ENCODE measurements at regions not wholly inside any gene's neighbourhood (a gene's known extent, or its start where the extent isn't known, plus 50 kb on each side); places are given as distances from the start of the nearest gene placed in this dataset.

DNA sequence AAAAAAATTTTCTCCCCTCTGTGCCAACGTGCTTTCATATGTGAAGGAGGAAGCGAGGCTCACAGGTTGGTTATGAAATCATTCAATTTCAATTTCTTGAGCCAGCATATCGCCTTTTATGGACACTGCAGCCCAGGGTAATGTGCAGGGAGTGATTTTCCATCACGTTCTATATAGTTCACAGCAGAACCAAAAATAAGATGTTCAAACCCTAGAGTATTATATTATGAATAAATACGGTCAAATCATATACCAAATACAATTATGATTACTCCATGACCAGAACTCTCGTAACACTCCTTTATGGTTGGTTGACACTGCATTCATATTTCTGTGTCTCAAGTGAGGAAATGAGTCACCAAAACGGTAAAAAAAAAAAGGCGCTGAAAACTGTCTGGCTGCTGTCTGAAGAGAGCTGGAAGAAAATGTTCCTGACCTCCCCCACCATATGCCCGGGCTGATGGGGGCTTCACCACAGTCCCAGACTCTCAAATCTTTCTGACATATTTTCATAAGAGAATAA lies 75.8 kb upstream of the UBAC2 start (continued):
- TF ChIP-seq ZNF891 (CRISPR knock-in tag; IDR thresholded peaks at IDR 0.05) (no peak), ZNF841 (CRISPR knock-in tag; IDR thresholded peaks at IDR 0.05; ENCODE audit: borderline replicate concordance) (no peak)
- TF ChIP-seq, protein P1, sequence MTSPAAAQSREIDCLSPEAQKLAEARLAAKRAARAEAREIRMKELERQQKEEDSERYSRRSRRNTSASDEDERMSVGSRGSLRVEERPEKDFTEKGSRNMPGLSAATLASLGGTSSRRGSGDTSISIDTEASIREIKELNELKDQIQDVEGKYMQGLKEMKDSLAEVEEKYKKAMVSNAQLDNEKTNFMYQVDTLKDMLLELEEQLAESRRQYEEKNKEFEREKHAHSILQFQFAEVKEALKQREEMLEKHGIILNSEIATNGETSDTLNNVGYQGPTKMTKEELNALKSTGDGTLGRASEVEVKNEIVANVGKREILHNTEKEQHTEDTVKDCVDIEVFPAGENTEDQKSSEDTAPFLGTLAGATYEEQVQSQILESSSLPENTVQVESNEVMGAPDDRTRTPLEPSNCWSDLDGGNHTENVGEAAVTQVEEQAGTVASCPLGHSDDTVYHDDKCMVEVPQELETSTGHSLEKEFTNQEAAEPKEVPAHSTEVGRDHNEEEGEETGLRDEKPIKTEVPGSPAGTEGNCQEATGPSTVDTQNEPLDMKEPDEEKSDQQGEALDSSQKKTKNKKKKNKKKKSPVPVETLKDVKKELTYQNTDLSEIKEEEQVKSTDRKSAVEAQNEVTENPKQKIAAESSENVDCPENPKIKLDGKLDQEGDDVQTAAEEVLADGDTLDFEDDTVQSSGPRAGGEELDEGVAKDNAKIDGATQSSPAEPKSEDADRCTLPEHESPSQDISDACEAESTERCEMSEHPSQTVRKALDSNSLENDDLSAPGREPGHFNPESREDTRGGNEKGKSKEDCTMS (CRISPR knock-in tag; conservative IDR thresholded peaks at IDR 0.05): no peak
- TF ChIP-seq, protein P2, sequence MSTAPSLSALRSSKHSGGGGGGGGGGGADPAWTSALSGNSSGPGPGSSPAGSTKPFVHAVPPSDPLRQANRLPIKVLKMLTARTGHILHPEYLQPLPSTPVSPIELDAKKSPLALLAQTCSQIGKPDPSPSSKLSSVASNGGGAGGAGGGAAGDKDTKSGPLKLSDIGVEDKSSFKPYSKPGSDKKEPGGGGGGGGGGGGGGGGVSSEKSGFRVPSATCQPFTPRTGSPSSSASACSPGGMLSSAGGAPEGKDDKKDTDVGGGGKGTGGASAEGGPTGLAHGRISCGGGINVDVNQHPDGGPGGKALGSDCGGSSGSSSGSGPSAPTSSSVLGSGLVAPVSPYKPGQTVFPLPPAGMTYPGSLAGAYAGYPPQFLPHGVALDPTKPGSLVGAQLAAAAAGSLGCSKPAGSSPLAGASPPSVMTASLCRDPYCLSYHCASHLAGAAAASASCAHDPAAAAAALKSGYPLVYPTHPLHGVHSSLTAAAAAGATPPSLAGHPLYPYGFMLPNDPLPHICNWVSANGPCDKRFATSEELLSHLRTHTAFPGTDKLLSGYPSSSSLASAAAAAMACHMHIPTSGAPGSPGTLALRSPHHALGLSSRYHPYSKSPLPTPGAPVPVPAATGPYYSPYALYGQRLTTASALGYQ (CRISPR knock-in tag; IDR thresholded peaks at IDR 0.05): no peak

DNA sequence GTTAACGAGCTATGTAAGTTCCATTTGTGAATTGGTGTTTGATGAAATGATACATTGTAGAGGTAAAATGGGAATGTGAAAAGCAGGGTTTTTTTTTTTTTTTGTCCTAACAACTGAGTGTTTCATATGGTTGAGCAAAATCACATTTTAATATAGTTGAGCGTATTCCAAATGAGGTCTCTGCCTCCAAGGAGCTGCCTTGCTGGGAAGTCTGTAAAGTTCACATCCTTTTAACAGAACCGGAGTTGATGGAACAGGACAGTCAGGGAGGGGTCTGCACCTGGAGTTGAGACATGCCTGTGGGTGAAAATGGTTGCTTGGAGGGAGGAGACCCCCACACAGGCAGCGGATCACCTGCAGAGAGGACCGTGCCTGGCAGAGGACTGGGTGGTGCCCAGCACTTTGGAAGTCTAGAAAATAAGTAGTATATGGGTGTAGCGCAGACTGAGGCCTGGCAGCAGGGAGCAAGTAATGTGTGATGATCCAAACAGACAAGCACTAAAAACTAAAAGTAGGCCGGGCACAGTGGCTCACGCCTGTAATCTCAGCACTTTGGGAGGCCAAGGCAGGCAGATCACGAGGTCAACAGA lies 75.2 kb upstream of the UBAC2 start:
- no peak overlapping the region for H2AFZ ChIP-seq (ENCODE audit: low read length)
- no peak for FAIRE-seq
- 43% methylated on average over 9 of the region's 9 CpGs for WGBS (ENCODE audit: low lambda C conversion rate)

More for the DNA sequence above, 75.2 kb upstream of the UBAC2 start:
- H3K9ac ChIP-seq (ENCODE audit: insufficient read depth, low read depth, low read length): no peak overlapping the region
- H3K4me3 ChIP-seq (replicated peaks in 1 of 3; ENCODE audit: insufficient read depth in 1 of 3, low read depth in 2 of 3, low read length in 3 of 3): no peak overlapping the region
- no peak for DNase-seq (ENCODE audit: low spot score)
- BruUV-seq (replicated peaks): no TSS peak
- in situ Hi-C loops (cut with HindIII; ENCODE audit: extremely low pct_ligation_motif_present, low pct_unique_long_range_greater_than_20kb): no loop called here
- H3K4me2 ChIP-seq (ENCODE audit: low read depth, low read length): no peak overlapping the region
- no peaks in the 10 kb centered on the region for H3K4me1 ChIP-seq (ENCODE audit: insufficient read depth, low read length)
- no peaks in the 10 kb centered on the region for H3K36me3 ChIP-seq (replicated peaks in 1 of 2; ENCODE audit: control insufficient read depth in 1 of 2, insufficient read depth in 2 of 2, low read length in 2 of 2)
- ATAC-seq: no peak
- no peaks in the 10 kb centered on the region for H4K20me1 ChIP-seq (ENCODE audit: insufficient read depth, low read length)
- CTCF ChIA-PET (ENCODE audit: low intra/inter-chr PET ratio, low total read pairs): no interaction called here
- POLR2A ChIA-PET: no interaction called here
- H3K9me3 ChIP-seq (ENCODE audit: low read length): no peaks in the 10 kb centered on the region
- H3K27me3 ChIP-seq (ENCODE audit: control insufficient read depth in 1 of 2, insufficient read depth in 2 of 2, low read length in 2 of 2): peaks cover 0 to 14% of the 10 kb centered on the region in 2 experiments; a peak in 3 of 5 replicates
- no peaks in the 10 kb centered on the region for H3K79me2 ChIP-seq (ENCODE audit: insufficient read depth, low read length)
- TF ChIP-seq, protein P3, sequence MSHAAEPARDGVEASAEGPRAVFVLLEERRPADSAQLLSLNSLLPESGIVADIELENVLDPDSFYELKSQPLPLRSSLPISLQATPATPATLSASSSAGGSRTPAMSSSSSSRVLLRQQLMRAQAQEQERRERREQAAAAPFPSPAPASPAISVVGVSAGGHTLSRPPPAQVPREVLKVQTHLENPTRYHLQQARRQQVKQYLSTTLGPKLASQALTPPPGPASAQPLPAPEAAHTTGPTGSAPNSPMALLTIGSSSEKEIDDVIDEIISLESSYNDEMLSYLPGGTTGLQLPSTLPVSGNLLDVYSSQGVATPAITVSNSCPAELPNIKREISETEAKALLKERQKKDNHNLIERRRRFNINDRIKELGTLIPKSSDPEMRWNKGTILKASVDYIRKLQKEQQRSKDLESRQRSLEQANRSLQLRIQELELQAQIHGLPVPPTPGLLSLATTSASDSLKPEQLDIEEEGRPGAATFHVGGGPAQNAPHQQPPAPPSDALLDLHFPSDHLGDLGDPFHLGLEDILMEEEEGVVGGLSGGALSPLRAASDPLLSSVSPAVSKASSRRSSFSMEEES (CRISPR knock-in tag; IDR thresholded peaks at IDR 0.05): no peak
- no peak for TF ChIP-seq EEA1 (CRISPR knock-in tag; IDR thresholded peaks at IDR 0.05; ENCODE audit: borderline replicate concordance)
- TF ChIP-seq JUNB (CRISPR knock-in tag; IDR thresholded peaks at IDR 0.05; ENCODE audit: borderline replicate concordance): no peak
- no peak for TF ChIP-seq ZNF775 (CRISPR knock-in tag; IDR thresholded peaks at IDR 0.05; ENCODE audit: borderline replicate concordance)
- TF ChIP-seq ZNF124 (CRISPR knock-in tag; IDR thresholded peaks at IDR 0.05): no peak
- no peak for TF ChIP-seq PHF20 (CRISPR knock-in tag; IDR thresholded peaks at IDR 0.05)
- no peak for TF ChIP-seq GFI1 (CRISPR knock-in tag; IDR thresholded peaks at IDR 0.05; ENCODE audit: borderline replicate concordance)
- TF ChIP-seq RNF2 (conservative IDR thresholded peaks at IDR 0.05; ENCODE audit: low read depth): no peak
- no peak for TF ChIP-seq ZNF331 (CRISPR knock-in tag; IDR thresholded peaks at IDR 0.05)
- TF ChIP-seq ZNF629 (CRISPR knock-in tag; conservative IDR thresholded peaks at IDR 0.05): no peak
- TF ChIP-seq ZNF235 (CRISPR knock-in tag; IDR thresholded peaks at IDR 0.05; ENCODE audit: borderline replicate concordance): no peak
- TF ChIP-seq KDM6A (CRISPR knock-in tag; IDR thresholded peaks at IDR 0.05; ENCODE audit: low read depth): no peak
- no peak for TF ChIP-seq ZNF501 (CRISPR knock-in tag; IDR thresholded peaks at IDR 0.05)
- TF ChIP-seq ZBTB1 (CRISPR knock-in tag; IDR thresholded peaks at IDR 0.05; ENCODE audit: borderline replicate concordance): no peak
- TF ChIP-seq RBM39 (IDR thresholded peaks at IDR 0.05; ENCODE audit: low read depth, low read length, poor library complexity, severe bottlenecking): no peak
- H3K27ac ChIP-seq (ENCODE audit: extremely low read length, insufficient read depth, low read length): no peak overlapping the region
- intact Hi-C loops (cut with micrococcal nuclease; ENCODE audit: unreplicated experiment): no loop called here

All from HepG2 (cell line).